HS-5 (cell line): ENCODE measurements at regions not wholly inside any gene's neighbourhood (a gene's known extent, or its start where the extent isn't known, plus 50 kb on each side); places are given as distances from the start of the nearest gene placed in this dataset.
"Not testable (repeated sequence)": the region's sequence is repeated elsewhere in the genome, so short reads cannot be mapped to it uniquely, and the experiment has no call there.

Experiments used
- DNase-seq: peaks from one replicate; pipeline ENCODE4 v3.0.0-alpha.2; 2012; ENCODE audit warnings: low read depth

GRCh38 chr2:88860421-88861075 lies 169.1 kb downstream of the RPIA start:
- DNase-seq, result no peak

GRCh38 chr2:88865801-88866371 lies 174.4 kb downstream of the RPIA start:
- DNase-seq, result no peak

- DNase-seq, result no peak
Observed at GRCh38 chr2:88866756-88867155, 175.3 kb downstream of the RPIA start.

- no peak for DNase-seq
Observed at GRCh38 chr2:88868861-88869260, 177.4 kb downstream of the RPIA start.

GRCh38 chr2:88870267-88870839 lies 178.9 kb downstream of the RPIA start:
- no peak for DNase-seq

- no peak for DNase-seq
Observed at GRCh38 chr2:88871336-88871735, 179.9 kb downstream of the RPIA start.

- no peak for DNase-seq
Observed at GRCh38 chr2:88873620-88874019, 182.1 kb downstream of the RPIA start.

- peak; percentile 39 for DNase-seq
Observed at GRCh38 chr2:88874063-88874657, 182.7 kb downstream of the RPIA start.

GRCh38 chr2:88875736-88876135 lies 184.3 kb downstream of the RPIA start:
- DNase-seq, result no peak

GRCh38 chr2:88880441-88880953 lies 189.0 kb downstream of the RPIA start:
- DNase-seq, result peak; percentile 28

- no peak for DNase-seq
Observed at GRCh38 chr2:88885275-88885674, 193.8 kb downstream of the RPIA start.

- no peak for DNase-seq
Observed at GRCh38 chr2:88885679-88886416, 194.4 kb downstream of the RPIA start.

GRCh38 chr2:88887466-88887865 lies 196.0 kb downstream of the RPIA start:
- not testable (repeated sequence) for DNase-seq

GRCh38 chr2:88892207-88892606 lies 200.7 kb downstream of the RPIA start:
- DNase-seq, result no peak

- no peak for DNase-seq
Observed at GRCh38 chr2:88892788-88893187, 201.3 kb downstream of the RPIA start.

- no peak for DNase-seq
Observed at GRCh38 chr2:88896971-88897370, 205.5 kb downstream of the RPIA start.

GRCh38 chr2:88897715-88898114 lies 206.2 kb downstream of the RPIA start:
- DNase-seq, result no peak

- no peak for DNase-seq
Observed at GRCh38 chr2:88903749-88904353, 212.4 kb downstream of the RPIA start.

GRCh38 chr2:88913280-88913679 lies 221.8 kb downstream of the RPIA start:
- no peak for DNase-seq

- no peak for DNase-seq
Observed at GRCh38 chr2:88919087-88919738, 227.7 kb downstream of the RPIA start.

GRCh38 chr2:88920399-88920798 lies 228.9 kb downstream of the RPIA start:
- DNase-seq, result not testable (repeated sequence)
